ENCODE measurements at regions not wholly inside any gene's neighbourhood (a gene's known extent, or its start where the extent isn't known, plus 50 kb on each side); places are given as distances from the start of the nearest gene placed in this dataset.

GRCh38 chr12:24198936-24199671 lies 249.6 kb upstream of the SOX5 start:
- no peak for DNase-seq

GRCh38 chr12:24198070-24198469 lies 248.6 kb upstream of the SOX5 start:
- no peak for DNase-seq

GRCh38 chr12:24197532-24197931 lies 248.1 kb upstream of the SOX5 start:
- DNase-seq: no peak

GRCh38 chr12:24195063-24195462 lies 245.6 kb upstream of the SOX5 start:
- DNase-seq: no peak

GRCh38 chr12:24191117-24191516 lies 241.6 kb upstream of the SOX5 start:
- DNase-seq: no peak

GRCh38 chr12:24185782-24186181 lies 236.3 kb upstream of the SOX5 start:
- no peak for DNase-seq

- no peak for DNase-seq
Measured at GRCh38 chr12:24177889-24178288, 228.4 kb upstream of the SOX5 start.

GRCh38 chr12:24175929-24176328 lies 226.5 kb upstream of the SOX5 start:
- no peak for DNase-seq

- no peak for DNase-seq
Measured at GRCh38 chr12:24175284-24175683, 225.8 kb upstream of the SOX5 start.

- DNase-seq: no peak
Measured at GRCh38 chr12:24173067-24173466, 223.6 kb upstream of the SOX5 start.

GRCh38 chr12:24172773-24173066 lies 223.2 kb upstream of the SOX5 start:
- DNase-seq: no peak

GRCh38 chr12:24172031-24172772 lies 222.7 kb upstream of the SOX5 start:
- no peak for DNase-seq

GRCh38 chr12:24155042-24155441 lies 205.6 kb upstream of the SOX5 start:
- DNase-seq: no peak

- no peak for DNase-seq
Measured at GRCh38 chr12:24153079-24153478, 203.6 kb upstream of the SOX5 start.

GRCh38 chr12:24152270-24152669 lies 202.8 kb upstream of the SOX5 start:
- no peak for DNase-seq

- no peak for DNase-seq
Measured at GRCh38 chr12:24143928-24144327, 194.5 kb upstream of the SOX5 start.

- DNase-seq: no peak
Measured at GRCh38 chr12:24139035-24139434, 189.6 kb upstream of the SOX5 start.

GRCh38 chr12:24138041-24138440 lies 188.6 kb upstream of the SOX5 start:
- no peak for DNase-seq

- DNase-seq: no peak
Measured at GRCh38 chr12:24135158-24135850, 185.8 kb upstream of the SOX5 start.

- DNase-seq: no peak
Measured at GRCh38 chr12:24134092-24134491, 184.6 kb upstream of the SOX5 start.

GRCh38 chr12:24133384-24133783 lies 183.9 kb upstream of the SOX5 start:
- DNase-seq: no peak

GRCh38 chr12:24127919-24128721 lies 178.7 kb upstream of the SOX5 start:
- no peak for DNase-seq

GRCh38 chr12:24125280-24125679 lies 175.8 kb upstream of the SOX5 start:
- DNase-seq: no peak

Measured in CD4-positive, alpha-beta T cell treated with Interleukin-21 for 1 hour (primary cell).